Testis (tissue), 2 donors: ENCODE measurements at regions not wholly inside any gene's neighbourhood (a gene's known extent, or its start where the extent isn't known, plus 50 kb on each side); places are given as distances from the start of the nearest gene placed in this dataset.

Experiments used
- DNase-seq: peaks from one replicate; pipeline ENCODE4 v3.0.0-alpha.2; 2019
- H3K27ac ChIP-seq, 2 donors: fragments of 200-600 bp; sonication (generic); one replicate each; pipeline ENCODE4 v1.5.1; 2019
- H3K27me3 ChIP-seq: fragments of 200-600 bp; sonication (generic); one replicate; pipeline ENCODE4 v1.5.1; 2019
- H3K36me3 ChIP-seq: fragments of 200-600 bp; sonication (generic); one replicate; pipeline ENCODE4 v1.5.1; 2017; ENCODE audit warnings: low read depth; ENCODE audit errors: missing control alignments
- H3K4me1 ChIP-seq: fragments of 200-600 bp; sonication (generic); one replicate; pipeline ENCODE4 v1.5.1; 2019
- H3K4me3 ChIP-seq, 2 donors: fragments of 200-600 bp; sonication (generic); one replicate each; pipeline ENCODE4 v1.5.1; 2017 to 2019
- H3K9me3 ChIP-seq: fragments of 200-600 bp; sonication (generic); one replicate; pipeline ENCODE4 v1.5.1; 2017
- POLR2A ChIP-seq: fragments of 450-650 bp; IDR thresholded peaks from one replicate; pipeline ENCODE4 v1.6.1; 2017; ENCODE audit warnings: antibody characterized with exemption, mild to moderate bottlenecking, moderate library complexity
- WGBS, 2 donors: methylation state at CpG; one replicate each; pipeline ENCODE4 v1.1.5; 2018; 5-methylcytosine and 5-hydroxymethylcytosine counted together
- intact Hi-C: fragments of 100-400 bp; cut with DNase I; formaldehyde crosslinking; loops from one replicate; pipeline ENCODE4 v1.15.1; 2023; ENCODE audit warnings: low total_unique reads
- TF ChIP-seq, protein P1 (sequence below), 3 experiments: fragments of 450-650 bp in 2 of 3; fragments of 200-600 bp in 1 of 3; sonication (generic) in 1 of 3; IDR thresholded peaks; one replicate each; pipeline ENCODE4 v1.5.1; 2016 to 2019; ENCODE audit warnings: antibody characterized with exemption in 3 of 3, mild to moderate bottlenecking in 2 of 3, moderate library complexity in 1 of 3

DNA sequence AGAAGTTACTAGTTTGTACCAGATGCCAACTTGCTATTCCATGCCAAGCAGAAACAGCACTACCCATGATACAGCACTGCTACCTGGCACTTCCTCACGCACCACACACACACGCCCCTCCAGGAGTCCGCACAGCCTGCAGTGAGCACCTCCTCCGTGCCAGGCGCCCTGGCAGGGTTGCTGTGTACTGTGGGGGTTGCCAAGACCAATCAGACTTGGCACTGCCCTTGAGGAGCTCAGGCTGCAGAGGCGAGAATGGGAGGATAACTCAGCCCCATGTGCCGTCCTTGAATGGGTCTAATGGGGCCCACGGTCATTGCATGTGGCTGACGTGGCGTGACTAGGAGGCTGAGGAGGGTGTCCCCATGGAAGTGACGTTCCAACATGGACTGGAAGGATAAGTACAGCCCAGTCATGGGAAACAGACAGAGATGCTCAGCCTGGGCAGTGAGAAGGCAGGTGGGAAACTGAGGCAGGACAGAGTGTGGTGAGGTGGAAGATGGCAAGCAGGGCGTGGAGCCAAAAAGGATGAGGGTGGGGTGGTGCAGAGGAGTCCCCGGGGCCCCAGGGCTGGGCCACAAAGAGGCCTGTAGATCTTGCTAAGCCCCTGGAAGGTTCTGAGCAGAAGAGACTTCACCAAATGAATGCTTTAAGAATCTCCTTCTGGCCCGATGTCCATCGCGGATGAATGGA lies 65.3 kb upstream of the C14orf180 start:
- Histone ChIP-seq H3K9me3 (no peaks in the 10 kb centered on the region), H3K4me3 (no peak overlapping the region), H3K4me1 (no peaks in the 10 kb centered on the region), H3K27ac (no peak overlapping the region), H3K27me3 (no peaks in the 10 kb centered on the region), H3K36me3 (no peaks in the 10 kb centered on the region)
- peak; percentile 14 for DNase-seq
- WGBS, 2 donors, result 78 to 83% methylated on average over 13 to 16 of the region's 16 CpGs
- TF ChIP-seq POLR2A, result no peak
- TF ChIP-seq, protein P1, sequence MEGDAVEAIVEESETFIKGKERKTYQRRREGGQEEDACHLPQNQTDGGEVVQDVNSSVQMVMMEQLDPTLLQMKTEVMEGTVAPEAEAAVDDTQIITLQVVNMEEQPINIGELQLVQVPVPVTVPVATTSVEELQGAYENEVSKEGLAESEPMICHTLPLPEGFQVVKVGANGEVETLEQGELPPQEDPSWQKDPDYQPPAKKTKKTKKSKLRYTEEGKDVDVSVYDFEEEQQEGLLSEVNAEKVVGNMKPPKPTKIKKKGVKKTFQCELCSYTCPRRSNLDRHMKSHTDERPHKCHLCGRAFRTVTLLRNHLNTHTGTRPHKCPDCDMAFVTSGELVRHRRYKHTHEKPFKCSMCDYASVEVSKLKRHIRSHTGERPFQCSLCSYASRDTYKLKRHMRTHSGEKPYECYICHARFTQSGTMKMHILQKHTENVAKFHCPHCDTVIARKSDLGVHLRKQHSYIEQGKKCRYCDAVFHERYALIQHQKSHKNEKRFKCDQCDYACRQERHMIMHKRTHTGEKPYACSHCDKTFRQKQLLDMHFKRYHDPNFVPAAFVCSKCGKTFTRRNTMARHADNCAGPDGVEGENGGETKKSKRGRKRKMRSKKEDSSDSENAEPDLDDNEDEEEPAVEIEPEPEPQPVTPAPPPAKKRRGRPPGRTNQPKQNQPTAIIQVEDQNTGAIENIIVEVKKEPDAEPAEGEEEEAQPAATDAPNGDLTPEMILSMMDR (IDR thresholded peaks at IDR 0.05), result no peak
- intact Hi-C loops, result no loop called here

GRCh38 chr14:104515059-104515810 lies 64.3 kb upstream of the C14orf180 start:
- Histone ChIP-seq H3K27me3 (no peaks in the 10 kb centered on the region), H3K27ac (no peak overlapping the region), H3K36me3 (no peaks in the 10 kb centered on the region), H3K9me3 (no peaks in the 10 kb centered on the region), H3K4me1 (no peaks in the 10 kb centered on the region), H3K4me3 (no peak overlapping the region)
- TF ChIP-seq, protein P1 (IDR thresholded peaks at IDR 0.05), result no peak
- no peak for TF ChIP-seq POLR2A
- intact Hi-C loops, result no loop called here
- peak; percentile 3 for DNase-seq
- 80 to 82% methylated on average over 17 of the region's 17 CpGs for WGBS, 2 donors

- peak; percentile 7 for DNase-seq
- H3K4me3 ChIP-seq, result no peak overlapping the region
- WGBS, 2 donors, result 92 to 98% methylated on average over 14 to 23 of the region's 23 CpGs
- no peaks in the 10 kb centered on the region for H3K36me3 ChIP-seq
- intact Hi-C loops, result no loop called here
- no peak overlapping the region for H3K27ac ChIP-seq
- no peaks in the 10 kb centered on the region for H3K4me1 ChIP-seq
- H3K27me3 ChIP-seq, result no peaks in the 10 kb centered on the region
- TF ChIP-seq, protein P1 (IDR thresholded peaks at IDR 0.05), result no peak
- TF ChIP-seq POLR2A, result no peak
- no peaks in the 10 kb centered on the region for H3K9me3 ChIP-seq
Observed at GRCh38 chr14:104515811-104516780, 63.5 kb upstream of the C14orf180 start.

DNA sequence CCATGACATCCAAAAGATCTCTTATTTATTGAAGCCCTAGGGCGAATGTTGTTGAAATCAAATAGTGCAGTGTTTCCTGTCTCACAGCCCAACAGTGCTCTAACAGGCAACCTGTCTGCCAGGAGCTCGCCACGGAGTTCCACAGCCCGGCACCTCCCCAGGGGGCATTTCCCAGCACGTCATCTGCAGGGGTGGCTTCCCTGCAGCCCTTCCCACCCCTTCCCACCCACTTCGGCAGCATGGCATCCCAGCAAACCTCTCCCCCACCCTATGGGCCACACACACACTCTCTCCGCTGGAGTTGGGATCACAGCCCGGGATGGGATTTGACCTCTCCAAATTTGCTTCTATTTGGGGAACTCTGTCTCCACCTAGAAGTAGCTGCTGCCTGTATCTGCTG lies 62.7 kb upstream of the C14orf180 start:
- intact Hi-C loops, result no loop called here
- Histone ChIP-seq H3K4me3 (no peak overlapping the region), H3K4me1 (no peaks in the 10 kb centered on the region), H3K27me3 (no peaks in the 10 kb centered on the region), H3K9me3 (no peaks in the 10 kb centered on the region), H3K36me3 (no peaks in the 10 kb centered on the region), H3K27ac (no peak overlapping the region)
- TF ChIP-seq, protein P1 (IDR thresholded peaks at IDR 0.05), result no peak
- TF ChIP-seq POLR2A, result no peak
- DNase-seq, result peak; percentile 4
- WGBS, 2 donors, result 72 to 73% methylated on average over 8 of the region's 8 CpGs
